ENCODE measurements at regions not wholly inside any gene's neighbourhood (a gene's known extent, or its start where the extent isn't known, plus 50 kb on each side); places are given as distances from the start of the nearest gene placed in this dataset.

- TF ChIP-seq CTCF (IDR thresholded peaks at IDR 0.05) (no peak), POLR2A (IDR thresholded peaks at IDR 0.05) (no peak)
Observed at GRCh38 chr10:35712486-35712885, 70.4 kb upstream of the FZD8 start.
